ENCODE measurements at regions not wholly inside any gene's neighbourhood (a gene's known extent, or its start where the extent isn't known, plus 50 kb on each side); places are given as distances from the start of the nearest gene placed in this dataset.

- FAIRE-seq (no peak), DNase-seq (ENCODE audit: insufficient read length) (no peak)
- TF ChIP-seq TAF1 (IDR thresholded peaks at IDR 0.05; ENCODE audit: borderline replicate concordance, low read depth, low read length) (no peak), POLR2A (IDR thresholded peaks at IDR 0.05; ENCODE audit: low read depth, low read length) (no peak), POLR2AphosphoS5 (IDR thresholded peaks at IDR 0.05; ENCODE audit: low read depth, low read length) (no peak)
These were observed 207.1 kb upstream of the MEF2C start for GRCh38 chr5:89090037-89090436.

- DNase-seq (ENCODE audit: insufficient read length), result no peak
- peak; percentile 80 for FAIRE-seq
- TF ChIP-seq POLR2A (IDR thresholded peaks at IDR 0.05; ENCODE audit: low read depth, low read length) (no peak), TAF1 (IDR thresholded peaks at IDR 0.05; ENCODE audit: borderline replicate concordance, low read depth, low read length) (no peak), POLR2AphosphoS5 (IDR thresholded peaks at IDR 0.05; ENCODE audit: low read depth, low read length) (no peak)
These were observed 204.8 kb upstream of the MEF2C start for GRCh38 chr5:89087551-89088318.

- DNase-seq (ENCODE audit: insufficient read length), result no peak
- no peak for TF ChIP-seq POLR2AphosphoS5 (IDR thresholded peaks at IDR 0.05; ENCODE audit: low read depth, low read length)
- no peak for TF ChIP-seq POLR2A (IDR thresholded peaks at IDR 0.05; ENCODE audit: low read depth, low read length)
- no peak for TF ChIP-seq TAF1 (IDR thresholded peaks at IDR 0.05; ENCODE audit: borderline replicate concordance, low read depth, low read length)
- peak; percentile 61 for FAIRE-seq
These were observed 204.1 kb upstream of the MEF2C start for GRCh38 chr5:89087128-89087527.

- peak; percentile 70 for FAIRE-seq
- DNase-seq (ENCODE audit: insufficient read length), result no peak
- TF ChIP-seq TAF1 (IDR thresholded peaks at IDR 0.05; ENCODE audit: borderline replicate concordance, low read depth, low read length) (no peak), POLR2A (IDR thresholded peaks at IDR 0.05; ENCODE audit: low read depth, low read length) (no peak), POLR2AphosphoS5 (IDR thresholded peaks at IDR 0.05; ENCODE audit: low read depth, low read length) (no peak)
These were observed 203.6 kb upstream of the MEF2C start for GRCh38 chr5:89086390-89087086.

GRCh38 chr5:89083791-89084190 lies 200.8 kb upstream of the MEF2C start:
- FAIRE-seq (no peak), DNase-seq (ENCODE audit: insufficient read length) (no peak)
- TF ChIP-seq POLR2AphosphoS5 (IDR thresholded peaks at IDR 0.05; ENCODE audit: low read depth, low read length) (no peak), POLR2A (IDR thresholded peaks at IDR 0.05; ENCODE audit: low read depth, low read length) (no peak), TAF1 (IDR thresholded peaks at IDR 0.05; ENCODE audit: borderline replicate concordance, low read depth, low read length) (no peak)

- DNase-seq (ENCODE audit: insufficient read length), result no peak
- peak; percentile 87 for FAIRE-seq
- TF ChIP-seq POLR2A (IDR thresholded peaks at IDR 0.05; ENCODE audit: low read depth, low read length) (no peak), TAF1 (IDR thresholded peaks at IDR 0.05; ENCODE audit: borderline replicate concordance, low read depth, low read length) (no peak), POLR2AphosphoS5 (IDR thresholded peaks at IDR 0.05; ENCODE audit: low read depth, low read length) (no peak)
These were observed 198.4 kb upstream of the MEF2C start for GRCh38 chr5:89081360-89081759.

- no peak for TF ChIP-seq TAF1 (IDR thresholded peaks at IDR 0.05; ENCODE audit: borderline replicate concordance, low read depth, low read length)
- TF ChIP-seq POLR2AphosphoS5 (IDR thresholded peaks at IDR 0.05; ENCODE audit: low read depth, low read length), result no peak
- no peak for TF ChIP-seq POLR2A (IDR thresholded peaks at IDR 0.05; ENCODE audit: low read depth, low read length)
- no peak for DNase-seq (ENCODE audit: insufficient read length)
- peak; percentile 85 for FAIRE-seq
These were observed 197.6 kb upstream of the MEF2C start for GRCh38 chr5:89080467-89081116.

- FAIRE-seq (peak; percentile 57), DNase-seq (ENCODE audit: insufficient read length) (no peak)
- TF ChIP-seq POLR2AphosphoS5 (IDR thresholded peaks at IDR 0.05; ENCODE audit: low read depth, low read length), result no peak
- TF ChIP-seq TAF1 (IDR thresholded peaks at IDR 0.05; ENCODE audit: borderline replicate concordance, low read depth, low read length), result no peak
- TF ChIP-seq POLR2A (IDR thresholded peaks at IDR 0.05; ENCODE audit: low read depth, low read length), result no peak
These were observed 190.1 kb upstream of the MEF2C start for GRCh38 chr5:89072842-89073672.

- DNase-seq (ENCODE audit: insufficient read length), result no peak
- TF ChIP-seq POLR2A (IDR thresholded peaks at IDR 0.05; ENCODE audit: low read depth, low read length) (no peak), TAF1 (IDR thresholded peaks at IDR 0.05; ENCODE audit: borderline replicate concordance, low read depth, low read length) (no peak), POLR2AphosphoS5 (IDR thresholded peaks at IDR 0.05; ENCODE audit: low read depth, low read length) (no peak)
- FAIRE-seq, result peak; percentile 30
These were observed 189.0 kb upstream of the MEF2C start for GRCh38 chr5:89071941-89072331.

- FAIRE-seq, result peak; percentile 65
- TF ChIP-seq POLR2A (IDR thresholded peaks at IDR 0.05; ENCODE audit: low read depth, low read length), result no peak
- TF ChIP-seq POLR2AphosphoS5 (IDR thresholded peaks at IDR 0.05; ENCODE audit: low read depth, low read length), result no peak
- TF ChIP-seq TAF1 (IDR thresholded peaks at IDR 0.05; ENCODE audit: borderline replicate concordance, low read depth, low read length), result no peak
- no peak for DNase-seq (ENCODE audit: insufficient read length)
These were observed 188.3 kb upstream of the MEF2C start for GRCh38 chr5:89071101-89071940.

All from GM12892 (cell line).